ENCODE measurements at regions not wholly inside any gene's neighbourhood (a gene's known extent, or its start where the extent isn't known, plus 50 kb on each side); places are given as distances from the start of the nearest gene placed in this dataset.

DNA sequence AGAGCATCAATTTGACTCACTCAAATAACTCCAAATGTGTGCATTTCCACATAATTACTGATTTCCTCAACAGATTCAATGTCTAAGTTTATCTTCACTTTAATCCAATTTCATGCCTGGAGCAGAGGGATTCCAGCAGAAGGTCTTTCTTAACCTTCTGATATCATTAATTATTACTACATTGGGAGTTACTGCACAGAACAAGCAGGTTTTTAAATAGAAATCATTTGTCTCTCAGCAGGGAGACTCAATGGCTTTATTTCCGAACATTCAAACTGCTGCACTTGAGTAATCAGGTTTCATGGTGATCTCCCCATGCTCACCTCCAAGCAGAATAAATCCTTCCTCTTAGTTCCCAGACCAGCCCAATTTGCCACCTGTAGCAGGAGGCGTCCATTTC, 264.8 kb upstream of the IGF1R start:
- H3K27me3 Mint-ChIP-seq = peaks cover 12 to 20% of the 10 kb centered on the region in 2 donors
- DNase-seq = no peak
- H3K9me3 Mint-ChIP-seq = peaks cover 8 to 9% of the 10 kb centered on the region in 2 donors
- H3K4me1 Mint-ChIP-seq = no peaks in the 10 kb centered on the region
- H3K4me3 Mint-ChIP-seq = no peak overlapping the region
- no peak for ATAC-seq (replicated peaks)
- no peaks in the 10 kb centered on the region for H3K36me3 Mint-ChIP-seq
- H3K27ac Mint-ChIP-seq = no peak overlapping the region

DNA sequence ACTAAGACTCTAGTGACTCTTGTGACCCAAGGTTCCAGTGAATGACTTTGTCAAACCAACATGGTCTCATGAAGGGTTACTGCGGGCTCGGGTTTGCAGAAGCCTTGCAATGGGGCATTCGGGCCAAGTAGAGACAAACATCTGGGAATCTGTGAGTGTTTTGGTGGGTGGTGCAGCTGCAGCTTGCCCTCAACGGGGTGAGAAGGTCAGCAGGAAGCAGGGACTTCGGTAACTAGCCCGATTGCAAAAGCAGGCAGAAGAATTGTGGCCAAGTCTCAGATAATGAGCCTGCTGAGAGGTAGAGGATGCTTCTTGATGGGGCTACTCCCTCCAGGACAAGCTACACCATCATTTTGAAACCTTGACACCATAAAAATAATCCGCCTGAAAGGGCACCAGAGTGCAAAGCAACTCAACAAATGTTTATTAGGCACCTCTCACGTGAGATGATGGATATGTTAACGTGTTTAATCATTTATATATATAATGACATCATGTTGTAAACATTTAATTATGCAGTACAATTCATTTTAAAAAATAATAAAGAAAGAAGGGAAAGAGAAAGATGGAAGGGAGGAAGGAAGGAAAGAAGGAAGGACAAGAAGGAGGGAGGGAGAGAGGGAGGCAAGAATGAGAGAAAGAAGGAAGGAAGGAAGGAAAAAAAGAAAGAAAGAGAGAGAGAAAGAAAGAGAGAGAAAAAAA, 263.9 kb upstream of the IGF1R start:
- no peak overlapping the region for H3K4me3 Mint-ChIP-seq
- H3K9me3 Mint-ChIP-seq = peaks cover 0 to 7% of the 10 kb centered on the region in 2 donors
- H3K27ac Mint-ChIP-seq = no peak overlapping the region
- H3K27me3 Mint-ChIP-seq = peaks cover 12 to 25% of the 10 kb centered on the region in 2 donors
- no peaks in the 10 kb centered on the region for H3K4me1 Mint-ChIP-seq
- ATAC-seq (replicated peaks) (no peak), DNase-seq (no peak)
- no peaks in the 10 kb centered on the region for H3K36me3 Mint-ChIP-seq

DNA sequence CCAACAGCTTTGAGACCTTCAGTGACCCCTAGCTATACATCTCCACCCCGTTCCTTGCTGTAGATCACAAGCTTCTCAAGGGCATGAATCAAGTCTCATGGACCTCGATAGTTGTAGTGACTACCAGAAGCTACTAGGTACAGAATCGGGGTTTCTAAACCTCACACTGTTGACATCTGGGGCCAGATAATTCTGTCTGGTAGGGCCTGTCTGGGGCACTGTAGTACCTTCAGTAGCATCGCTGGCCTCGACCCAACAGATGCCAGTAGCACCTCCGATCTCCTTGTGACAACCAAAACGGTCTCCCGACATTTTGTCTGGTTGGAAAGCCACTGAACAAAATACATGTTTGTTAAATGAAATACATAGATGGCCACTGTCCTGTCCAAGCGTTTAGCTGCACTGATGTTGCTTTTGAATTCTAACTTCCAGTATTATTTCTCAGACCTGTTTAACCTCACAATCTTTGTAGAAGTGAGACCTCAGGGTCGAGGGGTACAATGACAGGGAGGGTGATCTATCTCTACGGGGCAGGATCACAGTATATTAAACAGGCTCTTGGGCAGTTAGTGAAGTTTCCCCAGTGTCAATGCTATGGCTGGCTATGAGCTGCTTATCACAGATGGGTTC, 262.5 kb upstream of the IGF1R start:
- peaks cover 0 to 4% of the 10 kb centered on the region in 2 donors for H3K9me3 Mint-ChIP-seq

DNA sequence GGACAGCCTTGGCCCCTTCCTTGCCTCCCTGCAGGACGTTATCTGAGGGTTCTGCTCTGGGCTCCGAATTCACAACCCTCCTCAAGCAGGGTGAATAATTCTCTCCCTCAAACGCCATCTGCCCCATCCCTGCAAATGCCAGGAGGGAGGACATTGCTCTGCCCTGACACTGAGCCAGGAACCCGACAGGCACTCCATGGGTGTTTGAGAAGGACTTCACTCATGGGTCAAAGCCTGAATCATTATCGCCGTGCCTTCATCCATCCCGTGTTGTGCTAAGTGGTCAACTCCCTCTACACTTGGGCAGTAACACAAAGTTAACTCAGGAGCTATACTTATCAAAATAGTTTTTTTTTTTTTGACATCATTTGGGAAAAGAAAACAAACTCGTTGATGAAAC, 261.8 kb upstream of the IGF1R start:
- DNase-seq (no peak), ATAC-seq (replicated peaks) (no peak)
- no peaks in the 10 kb centered on the region for H3K36me3 Mint-ChIP-seq
- H3K4me1 Mint-ChIP-seq = no peaks in the 10 kb centered on the region
- H3K27me3 Mint-ChIP-seq = peaks cover 12 to 18% of the 10 kb centered on the region in 2 donors
- no peak overlapping the region for H3K27ac Mint-ChIP-seq
- peaks cover 0 to 4% of the 10 kb centered on the region in 2 donors for H3K9me3 Mint-ChIP-seq
- no peak overlapping the region for H3K4me3 Mint-ChIP-seq

More for the DNA sequence above, 262.5 kb upstream of the IGF1R start:
- DNase-seq (no peak), ATAC-seq (replicated peaks) (no peak)
- Mint-ChIP-seq H3K4me1 (no peaks in the 10 kb centered on the region), H3K27me3 (peaks cover 12 to 19% of the 10 kb centered on the region in 2 donors), H3K27ac (no peak overlapping the region), H3K36me3 (no peaks in the 10 kb centered on the region), H3K4me3 (no peak overlapping the region)

DNA sequence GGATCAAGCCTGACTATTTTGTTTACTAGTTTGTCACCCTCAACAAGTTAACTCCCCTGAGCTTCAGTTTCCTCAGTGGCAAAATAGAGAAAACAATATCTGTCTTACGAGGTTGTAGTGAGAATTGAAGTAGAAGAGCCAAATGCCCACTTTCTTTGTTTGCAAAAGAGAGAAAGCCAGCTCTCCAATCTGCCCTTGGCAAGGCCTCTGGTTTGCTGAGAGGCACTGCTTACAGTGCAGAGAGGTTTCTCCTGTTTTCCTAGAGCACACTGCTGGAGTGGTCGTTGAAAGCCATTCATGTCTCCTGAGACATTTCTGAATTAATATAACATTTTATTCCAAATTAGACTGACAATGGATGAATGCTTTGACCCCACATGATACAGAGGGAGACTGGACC, 260.5 kb upstream of the IGF1R start:
- Mint-ChIP-seq H3K27me3 (peaks cover 12 to 13% of the 10 kb centered on the region in 2 donors), H3K27ac (no peak overlapping the region), H3K36me3 (no peaks in the 10 kb centered on the region), H3K4me3 (no peak overlapping the region), H3K4me1 (no peaks in the 10 kb centered on the region), H3K9me3 (peaks cover 0 to 2% of the 10 kb centered on the region in 2 donors)
- ATAC-seq (replicated peaks) (no peak), DNase-seq (no peak)

DNA sequence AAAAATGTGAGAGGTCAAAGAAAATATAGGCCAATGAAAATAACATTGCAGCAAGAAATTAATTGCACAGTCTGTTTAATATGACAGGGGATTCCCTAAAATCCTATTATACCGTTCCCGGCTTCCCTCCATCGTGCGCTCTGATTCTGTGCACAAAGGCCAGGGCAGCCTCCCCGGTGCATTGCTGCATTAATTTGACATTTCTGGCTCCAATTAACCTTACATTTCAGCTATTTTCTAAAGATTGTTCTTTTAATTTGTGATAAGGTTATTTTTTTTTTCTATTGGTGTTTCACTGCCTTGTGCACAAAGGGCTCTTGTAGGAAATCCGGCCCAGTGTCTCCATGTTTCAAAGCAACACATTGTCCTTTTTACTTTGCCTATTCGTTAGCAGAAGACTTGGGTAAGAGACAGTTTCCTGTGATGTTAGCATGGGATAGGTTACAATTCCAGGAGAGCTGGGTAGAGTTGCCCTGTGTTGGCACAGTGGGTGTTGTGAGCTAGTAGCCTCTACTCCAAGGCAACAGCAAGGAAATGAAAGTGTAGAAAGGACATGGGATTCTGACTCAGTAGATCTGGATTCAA, 257.3 kb upstream of the IGF1R start:
- Mint-ChIP-seq H3K4me1 (no peaks in the 10 kb centered on the region), H3K27me3 (peaks cover 5 to 6% of the 10 kb centered on the region in 2 donors), H3K4me3 (no peak overlapping the region)

DNA sequence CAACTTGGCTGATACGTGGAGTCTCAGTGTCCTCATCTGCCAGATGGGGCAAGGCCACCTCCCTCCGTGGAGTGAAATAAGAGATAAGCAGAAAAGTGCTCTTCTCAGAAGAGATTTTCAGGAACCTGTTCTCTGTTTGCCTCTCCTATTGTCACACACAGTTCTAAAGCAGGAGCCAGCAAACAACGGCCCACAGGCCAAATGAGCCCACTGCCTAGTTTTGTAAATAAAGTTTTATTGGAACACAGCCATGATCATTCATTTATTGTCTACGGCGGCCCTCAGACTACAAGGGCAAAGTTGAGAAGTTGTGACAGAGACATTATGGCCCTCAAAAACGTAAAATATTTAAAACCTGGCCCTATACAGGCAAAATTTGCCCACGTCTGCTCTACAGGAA, 256.8 kb upstream of the IGF1R start:
- no peak overlapping the region for H3K27ac Mint-ChIP-seq
- peaks cover under 1 to 5% of the 10 kb centered on the region in 2 donors for H3K27me3 Mint-ChIP-seq
- no peaks in the 10 kb centered on the region for H3K36me3 Mint-ChIP-seq
- DNase-seq (no peak), ATAC-seq (replicated peaks) (no peak)
- no peak overlapping the region for H3K4me3 Mint-ChIP-seq
- no peaks in the 10 kb centered on the region for H3K4me1 Mint-ChIP-seq
- H3K9me3 Mint-ChIP-seq = peaks cover 0 to 2% of the 10 kb centered on the region in 2 donors

More for the DNA sequence above, 257.3 kb upstream of the IGF1R start:
- no peak overlapping the region for H3K27ac Mint-ChIP-seq
- peaks cover 0 to 2% of the 10 kb centered on the region in 2 donors for H3K9me3 Mint-ChIP-seq
- H3K36me3 Mint-ChIP-seq = no peaks in the 10 kb centered on the region
- ATAC-seq (replicated peaks) = no peak
- DNase-seq = no peak

DNA sequence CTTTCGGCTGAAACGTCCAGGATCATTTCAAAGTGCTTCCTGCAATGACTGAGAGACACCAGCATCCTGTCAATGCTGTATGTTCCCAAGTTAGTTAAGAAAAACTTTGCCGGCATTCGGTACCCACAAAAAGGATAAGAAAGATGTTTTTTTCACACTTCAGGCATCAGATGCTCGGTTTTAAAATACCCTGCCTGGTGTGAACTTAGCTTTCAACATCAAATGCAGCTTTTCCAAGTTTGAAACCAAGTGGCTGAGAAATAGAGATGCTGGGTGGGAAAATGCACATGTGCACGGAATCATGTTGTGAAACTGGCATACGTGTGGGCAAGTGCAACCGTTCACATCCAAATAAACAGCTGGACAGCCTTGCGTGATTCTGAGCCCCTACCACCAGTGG, 254.9 kb upstream of the IGF1R start:
- Mint-ChIP-seq H3K27ac (no peak overlapping the region), H3K27me3 (peaks cover under 1 to 6% of the 10 kb centered on the region in 2 donors), H3K36me3 (no peaks in the 10 kb centered on the region), H3K4me1 (no peaks in the 10 kb centered on the region), H3K9me3 (peaks cover 0 to 2% of the 10 kb centered on the region in 2 donors), H3K4me3 (no peak overlapping the region)
- DNase-seq (no peak), ATAC-seq (replicated peaks) (no peak)

DNA sequence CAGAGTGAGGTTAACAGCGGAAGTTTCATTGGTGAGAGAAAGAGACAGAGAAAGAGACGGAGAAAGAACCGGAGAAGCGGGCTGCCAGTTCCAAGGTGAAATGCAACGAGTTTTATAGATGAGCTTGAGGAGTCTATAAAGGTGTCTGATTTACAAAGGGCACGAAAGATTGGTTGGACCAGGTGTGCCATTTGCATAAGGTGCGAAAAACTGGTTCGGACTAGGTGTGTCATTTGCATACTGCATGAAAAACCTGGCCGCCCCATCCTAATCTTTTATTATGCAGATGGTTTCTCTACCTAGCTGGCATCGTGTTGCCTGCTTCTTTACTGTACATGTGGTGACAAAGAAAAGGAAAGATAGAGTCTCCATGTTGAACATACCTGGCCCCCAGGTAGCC, 253.8 kb upstream of the IGF1R start:
- Mint-ChIP-seq H3K27me3 (peaks cover 5% of the 10 kb centered on the region in 2 donors), H3K9me3 (no peaks in the 10 kb centered on the region), H3K36me3 (no peaks in the 10 kb centered on the region), H3K4me1 (no peaks in the 10 kb centered on the region), H3K4me3 (no peak overlapping the region), H3K27ac (no peak overlapping the region)
- no peak for DNase-seq
- ATAC-seq (replicated peaks) = no peak

DNA sequence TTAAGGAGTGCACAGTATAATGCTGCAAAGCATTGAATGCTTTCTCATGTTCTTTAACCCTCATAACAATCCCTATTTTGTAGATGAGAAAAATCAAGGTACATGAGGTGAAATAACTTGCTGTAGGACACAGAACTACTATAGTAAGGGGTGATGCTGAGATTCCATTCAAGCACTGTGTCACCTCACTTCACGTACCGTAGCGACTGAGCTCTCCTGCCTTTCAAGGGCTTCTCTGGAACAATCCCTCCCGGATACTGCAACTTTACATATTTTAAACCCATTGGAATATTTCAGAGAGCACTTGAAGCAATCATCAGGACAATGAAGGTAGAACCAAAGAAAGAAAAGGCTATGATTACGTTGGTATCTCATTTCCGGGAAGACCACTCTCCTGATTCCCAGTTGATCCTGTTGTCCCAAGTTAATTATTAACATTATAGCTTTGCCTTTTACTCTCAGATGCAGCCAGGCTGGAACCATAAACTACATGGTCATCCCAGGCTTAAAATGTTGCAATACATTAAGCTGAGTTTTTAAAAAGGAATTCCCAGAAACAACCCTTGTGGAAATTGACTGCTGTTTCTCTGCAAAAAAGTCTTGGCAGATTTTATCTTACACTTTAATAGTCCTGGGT, 252.2 kb upstream of the IGF1R start:
- peaks cover 5% of the 10 kb centered on the region in 2 donors for H3K27me3 Mint-ChIP-seq
- DNase-seq (no peak), ATAC-seq (replicated peaks) (no peak)
- no peaks in the 10 kb centered on the region for H3K9me3 Mint-ChIP-seq
- no peaks in the 10 kb centered on the region for H3K36me3 Mint-ChIP-seq
- H3K4me1 Mint-ChIP-seq = no peaks in the 10 kb centered on the region
- H3K27ac Mint-ChIP-seq = no peak overlapping the region
- no peak overlapping the region for H3K4me3 Mint-ChIP-seq

DNA sequence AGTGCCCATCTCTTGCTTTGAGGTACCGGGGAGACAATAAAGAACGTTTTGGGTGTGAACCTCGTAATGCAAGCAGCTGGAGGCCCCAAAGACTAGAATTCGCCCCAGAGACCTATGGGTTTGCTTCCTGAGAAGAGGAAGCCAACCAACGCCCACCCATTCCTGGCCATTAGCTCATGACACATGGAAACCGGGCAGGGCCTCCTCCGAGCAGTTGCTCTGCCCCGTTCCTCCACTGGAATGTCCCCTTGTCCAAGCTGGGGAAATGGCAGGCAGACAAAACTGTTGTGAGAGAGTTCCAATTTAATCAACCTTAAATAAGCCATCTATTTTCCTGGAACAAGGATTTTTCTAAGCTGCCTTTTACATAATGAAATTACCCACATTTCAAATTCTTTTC, 250.9 kb upstream of the IGF1R start:
- H3K27ac Mint-ChIP-seq = no peak overlapping the region
- no peak overlapping the region for H3K4me3 Mint-ChIP-seq
- H3K9me3 Mint-ChIP-seq = no peaks in the 10 kb centered on the region
- no peaks in the 10 kb centered on the region for H3K4me1 Mint-ChIP-seq
- no peaks in the 10 kb centered on the region for H3K36me3 Mint-ChIP-seq
- peaks cover 5% of the 10 kb centered on the region in 2 donors for H3K27me3 Mint-ChIP-seq
- no peak for ATAC-seq (replicated peaks)
- DNase-seq = no peak

DNA sequence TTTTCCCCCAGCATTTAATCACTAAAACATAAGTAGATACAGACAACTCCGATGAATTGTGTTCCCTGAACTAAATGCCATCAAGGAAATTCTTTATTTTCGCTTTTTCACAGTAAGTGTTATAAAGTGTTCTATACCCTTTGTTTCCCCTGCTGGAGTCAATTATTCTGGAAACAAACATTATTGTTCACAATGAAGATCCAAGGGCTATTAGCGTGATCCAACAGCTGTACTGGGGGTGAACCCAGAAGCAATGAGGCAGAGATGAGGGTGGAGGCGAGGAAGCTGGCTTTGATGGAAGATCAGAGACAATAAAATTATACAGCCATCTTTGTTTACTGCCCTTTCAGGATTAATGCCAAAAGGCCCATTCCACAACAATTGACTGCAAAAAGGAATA, 250.3 kb upstream of the IGF1R start:
- DNase-seq = no peak
- no peak overlapping the region for H3K27ac Mint-ChIP-seq
- ATAC-seq (replicated peaks) = no peak
- peaks cover 5% of the 10 kb centered on the region in 2 donors for H3K27me3 Mint-ChIP-seq
- no peaks in the 10 kb centered on the region for H3K36me3 Mint-ChIP-seq
- no peaks in the 10 kb centered on the region for H3K4me1 Mint-ChIP-seq
- no peak overlapping the region for H3K4me3 Mint-ChIP-seq
- H3K9me3 Mint-ChIP-seq = no peaks in the 10 kb centered on the region

DNA sequence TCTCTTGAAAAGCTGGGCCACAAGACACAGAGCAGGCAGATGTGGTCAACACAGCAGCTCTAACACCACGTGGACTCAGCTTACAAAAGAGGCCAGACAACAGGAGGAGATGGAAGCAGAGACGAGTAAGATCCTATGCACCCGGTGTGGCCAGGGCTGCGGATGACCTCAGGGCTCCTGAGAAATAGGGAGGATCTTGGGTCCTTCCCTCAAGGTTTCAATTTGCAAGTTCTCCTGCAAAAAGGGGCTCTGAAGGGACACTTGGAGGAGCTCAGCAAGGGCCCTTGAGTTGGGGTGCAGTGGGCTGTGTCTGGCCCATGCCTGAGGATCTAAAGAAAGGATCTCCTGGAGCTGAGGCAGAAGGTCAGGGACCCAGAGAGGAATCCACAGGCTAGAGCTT, 249.5 kb upstream of the IGF1R start:
- no peak for ATAC-seq (replicated peaks)
- Mint-ChIP-seq H3K4me1 (no peaks in the 10 kb centered on the region), H3K9me3 (no peaks in the 10 kb centered on the region), H3K36me3 (no peaks in the 10 kb centered on the region), H3K4me3 (no peak overlapping the region), H3K27me3 (peaks cover 5% of the 10 kb centered on the region in 2 donors), H3K27ac (no peak overlapping the region)
- no peak for DNase-seq

DNA sequence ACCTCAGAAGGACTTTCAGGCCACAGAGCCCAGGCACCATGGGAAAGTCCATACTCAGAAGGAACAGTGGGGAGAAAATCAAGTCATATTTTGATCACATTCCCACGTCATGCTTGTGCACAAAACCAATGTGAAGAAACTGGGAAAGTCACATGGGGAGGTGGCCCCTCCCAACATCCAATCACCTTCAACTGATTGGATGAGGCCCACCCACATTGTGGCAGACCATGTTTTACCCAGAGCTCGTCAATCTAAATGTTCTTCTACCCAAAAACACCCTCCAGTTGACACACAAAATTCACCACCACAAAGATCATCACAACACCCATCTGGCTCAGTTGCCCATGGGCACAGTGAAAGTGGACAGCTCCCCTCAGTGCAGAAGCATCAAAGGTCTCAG, 248.2 kb upstream of the IGF1R start:
- ATAC-seq (replicated peaks) (no peak), DNase-seq (no peak)
- Mint-ChIP-seq H3K27ac (no peak overlapping the region), H3K27me3 (peaks cover 5% of the 10 kb centered on the region in 2 donors), H3K36me3 (no peaks in the 10 kb centered on the region), H3K4me1 (no peaks in the 10 kb centered on the region), H3K4me3 (no peak overlapping the region), H3K9me3 (no peaks in the 10 kb centered on the region)

DNA sequence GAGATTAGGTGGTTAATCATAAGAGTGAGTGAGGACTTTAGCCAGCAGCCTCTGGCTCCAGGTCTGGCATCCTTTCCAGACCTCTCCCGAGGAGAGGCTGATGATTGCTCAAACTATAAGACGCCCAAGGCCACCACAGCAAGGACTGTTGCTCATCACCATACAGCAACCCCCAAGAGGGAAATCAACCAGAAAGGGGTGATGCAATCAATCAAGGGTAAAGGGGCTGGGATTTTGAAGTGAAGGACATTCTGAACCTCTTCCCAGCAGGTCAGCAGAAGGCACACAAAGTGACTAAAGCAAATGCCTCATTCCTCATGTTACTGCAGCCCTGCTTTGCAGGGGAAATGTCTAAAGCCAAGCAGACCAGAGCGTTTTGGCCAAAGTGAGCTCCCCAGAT, 247.3 kb upstream of the IGF1R start:
- Mint-ChIP-seq H3K4me3 (no peak overlapping the region), H3K27me3 (peaks cover 5% of the 10 kb centered on the region in 2 donors), H3K36me3 (no peaks in the 10 kb centered on the region), H3K9me3 (no peaks in the 10 kb centered on the region), H3K27ac (no peak overlapping the region), H3K4me1 (no peaks in the 10 kb centered on the region)
- ATAC-seq (replicated peaks) (no peak), DNase-seq (no peak)

All from stimulated activated naive B cell treated with anti-CD40 and anti-IgM and Interleukin-4, amounts not matched to agents 10 μg/mL and 1 μg/mL and 100 μg/mL, for 72 hours (primary cell).